Natural killer cell (primary cell): ENCODE measurements at regions not wholly inside any gene's neighbourhood (a gene's known extent, or its start where the extent isn't known, plus 50 kb on each side); places are given as distances from the start of the nearest gene placed in this dataset.

Source experiments
- ATAC-seq, 3 donors: fragments of 150-1000 bp in 2 of 3; fragments of 200-7000 bp in 1 of 3; cut with Tn5 transposase; 1 replicate in 1 of 3; 2 replicates in 2 of 3; pipeline ENCODE4 v1.10.0; 2021; ENCODE audit warnings: mild to moderate bottlenecking in 2 of 3, moderate library complexity in 2 of 3
- DNase-seq, 2 donors: peaks; one replicate each; pipeline versions ENCODE4 v3.0.0 to v3.0.0-alpha.2; 2013 to 2021; ENCODE audit warnings: mixed read lengths in 1 of 2
- H3K27ac ChIP-seq: one replicate; pipeline ENCODE4 v1.5.1; 2013; ENCODE audit warnings: mild to moderate bottlenecking, low read length
- H3K27me3 ChIP-seq: one replicate; pipeline ENCODE4 v1.6.1; 2013; ENCODE audit warnings: low read length; ENCODE audit not compliant: control insufficient read depth, insufficient read depth
- H3K36me3 ChIP-seq: one replicate; pipeline ENCODE4 v1.6.1; 2013; ENCODE audit warnings: low read length; ENCODE audit not compliant: control insufficient read depth, insufficient read depth
- H3K4me1 ChIP-seq: one replicate; pipeline ENCODE4 v1.6.1; 2013; ENCODE audit warnings: low read length; ENCODE audit not compliant: control insufficient read depth, insufficient read depth
- H3K4me3 ChIP-seq: one replicate; pipeline ENCODE4 v1.5.1; 2013; ENCODE audit warnings: low read length
- H3K9me3 ChIP-seq: one replicate; pipeline ENCODE4 v1.6.1; 2013; ENCODE audit warnings: low read length; ENCODE audit not compliant: control insufficient read depth, insufficient read depth
- H3K27ac Mint-ChIP-seq, 2 donors: one replicate each; pipeline ENCODE4 v1.8.0; 2022; ENCODE audit warnings: mild to moderate bottlenecking in 2 of 2, mixed read lengths in 2 of 2, moderate library complexity in 1 of 2
- H3K27me3 Mint-ChIP-seq, 2 donors: one replicate each; pipeline ENCODE4 v1.8.0; 2022; ENCODE audit warnings: low read depth in 2 of 2, mixed read lengths in 2 of 2
- H3K36me3 Mint-ChIP-seq: one replicate; pipeline ENCODE4 v1.8.0; 2022; ENCODE audit warnings: mixed read lengths
- H3K4me1 Mint-ChIP-seq, 2 donors: one replicate each; pipeline ENCODE4 v1.8.0; 2022; ENCODE audit warnings: mixed read lengths in 2 of 2
- H3K4me3 Mint-ChIP-seq: one replicate; pipeline ENCODE4 v1.8.0; 2022; ENCODE audit warnings: mild to moderate bottlenecking, moderate library complexity, mixed read lengths
- H3K9me3 Mint-ChIP-seq, 2 donors: one replicate each; pipeline ENCODE4 v1.8.0; 2022; ENCODE audit warnings: mixed read lengths in 2 of 2
- WGBS: methylation state at CpG from one replicate; pipeline ENCODE4 v1.1.7; 2013; ENCODE audit warnings: missing lambda C conversion rate; ENCODE audit not compliant: insufficient coverage; 5-methylcytosine and 5-hydroxymethylcytosine counted together
- intact Hi-C: fragments of 100-400 bp; cut with micrococcal nuclease; formaldehyde crosslinking; loops from one replicate; pipeline ENCODE4 v1.14.2; 2022
- TF ChIP-seq, protein P1 (sequence below): fragments of 200-600 bp; IDR thresholded peaks from one replicate; pipeline ENCODE4 v1.8.0; 2022; ENCODE audit warnings: antibody characterized with exemption

GRCh38 chr7:42661312-42661711 is 250.6 kb downstream of the C7orf25 start:
- Histone ChIP-seq H3K9me3 (no peaks in the 10 kb centered on the region), H3K4me3 (no peak overlapping the region), H3K27me3 (no peaks in the 10 kb centered on the region), H3K36me3 (no peaks in the 10 kb centered on the region), H3K4me1 (no peaks in the 10 kb centered on the region), H3K27ac (no peak overlapping the region)
- WGBS = 97% methylated on average over 2 of the region's 2 CpGs
- TF ChIP-seq, protein P1, sequence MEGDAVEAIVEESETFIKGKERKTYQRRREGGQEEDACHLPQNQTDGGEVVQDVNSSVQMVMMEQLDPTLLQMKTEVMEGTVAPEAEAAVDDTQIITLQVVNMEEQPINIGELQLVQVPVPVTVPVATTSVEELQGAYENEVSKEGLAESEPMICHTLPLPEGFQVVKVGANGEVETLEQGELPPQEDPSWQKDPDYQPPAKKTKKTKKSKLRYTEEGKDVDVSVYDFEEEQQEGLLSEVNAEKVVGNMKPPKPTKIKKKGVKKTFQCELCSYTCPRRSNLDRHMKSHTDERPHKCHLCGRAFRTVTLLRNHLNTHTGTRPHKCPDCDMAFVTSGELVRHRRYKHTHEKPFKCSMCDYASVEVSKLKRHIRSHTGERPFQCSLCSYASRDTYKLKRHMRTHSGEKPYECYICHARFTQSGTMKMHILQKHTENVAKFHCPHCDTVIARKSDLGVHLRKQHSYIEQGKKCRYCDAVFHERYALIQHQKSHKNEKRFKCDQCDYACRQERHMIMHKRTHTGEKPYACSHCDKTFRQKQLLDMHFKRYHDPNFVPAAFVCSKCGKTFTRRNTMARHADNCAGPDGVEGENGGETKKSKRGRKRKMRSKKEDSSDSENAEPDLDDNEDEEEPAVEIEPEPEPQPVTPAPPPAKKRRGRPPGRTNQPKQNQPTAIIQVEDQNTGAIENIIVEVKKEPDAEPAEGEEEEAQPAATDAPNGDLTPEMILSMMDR = no peak
- no peaks in the 10 kb centered on the region for H3K27me3 Mint-ChIP-seq
- ATAC-seq (no peak), DNase-seq (no peak)
- H3K4me1 Mint-ChIP-seq = no peaks in the 10 kb centered on the region
- peaks cover 2 to 5% of the 10 kb centered on the region in 2 donors for H3K9me3 Mint-ChIP-seq
- peaks cover 6% of the 10 kb centered on the region for H3K36me3 Mint-ChIP-seq
- no peak overlapping the region for H3K4me3 Mint-ChIP-seq
- intact Hi-C loops = no loop called here
- H3K27ac Mint-ChIP-seq = no peak overlapping the region

DNA sequence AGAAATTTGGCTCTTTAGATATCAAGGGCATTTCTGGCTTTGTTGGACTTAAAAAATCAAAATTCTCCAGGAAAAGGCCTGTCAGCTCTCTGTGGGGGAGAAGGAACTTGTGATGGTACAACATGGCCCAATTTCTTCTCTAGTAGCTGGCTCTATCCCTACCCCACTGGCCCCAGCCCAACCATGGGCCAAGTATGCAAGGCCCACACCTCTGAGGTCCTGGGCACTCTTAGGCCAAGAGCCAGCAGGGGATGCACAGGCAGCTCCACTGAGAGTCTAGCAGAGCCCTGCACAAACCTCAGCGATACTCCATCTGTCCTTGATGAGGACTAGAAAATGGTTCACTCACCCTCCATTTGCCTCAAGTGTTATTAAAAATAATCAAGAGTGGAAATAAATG is 261.2 kb downstream of the C7orf25 start:
- Mint-ChIP-seq H3K4me3 (no peak overlapping the region), H3K27me3 (peaks cover 0 to 5% of the 10 kb centered on the region in 2 donors), H3K4me1 (no peaks in the 10 kb centered on the region), H3K9me3 (peaks cover 4 to 9% of the 10 kb centered on the region in 2 donors), H3K36me3 (peaks cover 9% of the 10 kb centered on the region), H3K27ac (no peak overlapping the region)
- H3K4me3 ChIP-seq = no peak overlapping the region
- intact Hi-C loops = no loop called here
- H3K9me3 ChIP-seq = no peaks in the 10 kb centered on the region
- 100% methylated on average over 1 of the region's 1 CpG for WGBS
- no peaks in the 10 kb centered on the region for H3K4me1 ChIP-seq
- no peaks in the 10 kb centered on the region for H3K36me3 ChIP-seq
- no peaks in the 10 kb centered on the region for H3K27me3 ChIP-seq
- H3K27ac ChIP-seq = no peak overlapping the region
- TF ChIP-seq, protein P1 = no peak
- no peak for DNase-seq
- ATAC-seq = no peak

GRCh38 chr7:42650171-42650570 is 261.7 kb downstream of the C7orf25 start:
- Histone ChIP-seq H3K4me1 (no peaks in the 10 kb centered on the region), H3K4me3 (no peak overlapping the region), H3K27ac (no peak overlapping the region), H3K9me3 (no peaks in the 10 kb centered on the region), H3K27me3 (no peaks in the 10 kb centered on the region), H3K36me3 (no peaks in the 10 kb centered on the region)
- WGBS = 85% methylated on average over 6 of the region's 6 CpGs
- no peak overlapping the region for H3K4me3 Mint-ChIP-seq
- no peaks in the 10 kb centered on the region for H3K4me1 Mint-ChIP-seq
- TF ChIP-seq, protein P1 = no peak
- peaks cover 0 to 5% of the 10 kb centered on the region in 2 donors for H3K27me3 Mint-ChIP-seq
- intact Hi-C loops = no loop called here
- H3K9me3 Mint-ChIP-seq = peaks cover 3 to 9% of the 10 kb centered on the region in 2 donors
- peaks cover 7% of the 10 kb centered on the region for H3K36me3 Mint-ChIP-seq
- DNase-seq (no peak), ATAC-seq (no peak)
- H3K27ac Mint-ChIP-seq = no peak overlapping the region

GRCh38 chr7:42645906-42646305 is 266.0 kb downstream of the C7orf25 start:
- Mint-ChIP-seq H3K4me1 (no peaks in the 10 kb centered on the region), H3K4me3 (no peak overlapping the region), H3K9me3 (peaks cover 0 to 3% of the 10 kb centered on the region in 2 donors), H3K27me3 (peaks cover 0 to 3% of the 10 kb centered on the region in 2 donors), H3K36me3 (no peaks in the 10 kb centered on the region), H3K27ac (no peak overlapping the region)
- no peak for DNase-seq
- H3K9me3 ChIP-seq = peaks cover 2% of the 10 kb centered on the region
- H3K4me1 ChIP-seq = no peaks in the 10 kb centered on the region
- no peaks in the 10 kb centered on the region for H3K27me3 ChIP-seq
- H3K4me3 ChIP-seq = no peak overlapping the region
- no peak for ATAC-seq
- intact Hi-C loops = no loop called here
- 60% methylated on average over 3 of the region's 3 CpGs for WGBS
- H3K36me3 ChIP-seq = no peaks in the 10 kb centered on the region
- TF ChIP-seq, protein P1 = no peak
- no peak overlapping the region for H3K27ac ChIP-seq
